Fibroblast of skin of back (primary cell): ENCODE measurements at regions not wholly inside any gene's neighbourhood (a gene's known extent, or its start where the extent isn't known, plus 50 kb on each side); places are given as distances from the start of the nearest gene placed in this dataset.
"Not testable (repeated sequence)": the region's sequence is repeated elsewhere in the genome, so short reads cannot be mapped to it uniquely, and the experiment has no call there.

Experiments used
- DNase-seq: peaks from one replicate; pipeline ENCODE4 v3.0.0-alpha.2; 2013

- DNase-seq, result peak; percentile 50
These were observed 323.3 kb upstream of the TMEM132C start for GRCh38 chr12:127943481-127944210.

GRCh38 chr12:127944211-127944899, 322.6 kb upstream of the TMEM132C start:
- DNase-seq, result no peak

- DNase-seq, result peak; percentile 83
These were observed 309.8 kb upstream of the TMEM132C start for GRCh38 chr12:127957001-127957660.

DNA sequence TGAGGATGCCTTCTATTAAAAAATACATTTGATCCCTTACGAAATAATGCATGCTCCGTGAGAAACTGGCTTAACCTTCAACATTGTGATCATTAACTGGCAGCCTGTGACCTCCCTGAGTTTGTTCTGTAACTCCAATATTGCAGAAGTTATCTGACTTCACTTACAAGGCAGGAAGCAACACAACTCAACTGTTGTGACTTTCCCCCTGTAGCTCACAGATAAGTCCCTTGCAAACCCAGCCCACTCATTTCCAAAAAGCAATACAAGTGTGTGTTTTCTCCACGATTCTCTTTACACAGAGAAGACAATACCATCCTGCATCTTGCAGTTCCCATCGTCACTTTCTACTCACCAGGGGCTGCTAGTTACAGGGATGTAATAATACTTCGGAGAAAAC, 304.7 kb upstream of the TMEM132C start:
- no peak for DNase-seq

- DNase-seq, result peak; percentile 63
These were observed 303.0 kb upstream of the TMEM132C start for GRCh38 chr12:127963933-127964332.

- peak; percentile 62 for DNase-seq
These were observed 302.3 kb upstream of the TMEM132C start for GRCh38 chr12:127964717-127965116.

- no peak for DNase-seq
These were observed 300.6 kb upstream of the TMEM132C start for GRCh38 chr12:127966331-127966730.

GRCh38 chr12:127970491-127970890, 296.5 kb upstream of the TMEM132C start:
- peak; percentile 35 for DNase-seq

DNA sequence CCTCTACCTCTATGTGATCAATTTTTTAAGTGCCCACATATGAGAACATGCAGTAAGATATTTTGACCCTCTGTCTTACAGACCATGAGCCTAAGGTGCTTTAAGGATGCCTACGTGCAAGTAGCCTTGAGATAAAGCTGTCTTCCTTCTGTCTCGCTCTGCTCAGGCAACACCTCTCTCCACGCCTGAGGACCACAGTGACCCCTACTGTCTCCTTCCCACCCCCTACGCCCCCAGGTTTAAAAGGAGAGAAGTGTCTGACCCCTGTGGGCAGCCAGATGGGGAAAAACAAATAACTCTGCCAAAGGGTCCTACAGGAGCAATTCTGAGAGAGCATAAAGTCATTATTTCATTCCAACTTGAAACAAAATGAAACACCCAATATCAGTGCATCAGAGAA, 286.4 kb upstream of the TMEM132C start:
- DNase-seq, result no peak

DNA sequence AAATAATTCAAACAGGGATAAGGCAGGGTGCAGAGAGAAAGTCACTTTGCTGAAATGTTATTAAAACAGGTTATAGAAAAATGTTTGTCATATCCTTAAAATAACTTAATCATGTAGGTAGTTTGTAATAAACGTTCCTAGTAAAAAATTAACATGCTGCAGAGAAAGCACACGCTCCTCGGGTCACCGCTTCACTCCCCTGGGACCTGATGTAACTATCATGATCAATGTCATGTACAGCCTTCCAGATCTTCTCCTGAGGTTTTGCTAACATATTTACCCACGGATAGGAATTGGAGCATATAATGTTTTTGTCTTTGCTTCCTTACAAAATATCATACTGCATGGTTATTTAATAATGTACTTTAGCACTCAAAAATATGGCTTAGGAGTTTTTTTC, 285.1 kb upstream of the TMEM132C start:
- DNase-seq, result no peak

DNA sequence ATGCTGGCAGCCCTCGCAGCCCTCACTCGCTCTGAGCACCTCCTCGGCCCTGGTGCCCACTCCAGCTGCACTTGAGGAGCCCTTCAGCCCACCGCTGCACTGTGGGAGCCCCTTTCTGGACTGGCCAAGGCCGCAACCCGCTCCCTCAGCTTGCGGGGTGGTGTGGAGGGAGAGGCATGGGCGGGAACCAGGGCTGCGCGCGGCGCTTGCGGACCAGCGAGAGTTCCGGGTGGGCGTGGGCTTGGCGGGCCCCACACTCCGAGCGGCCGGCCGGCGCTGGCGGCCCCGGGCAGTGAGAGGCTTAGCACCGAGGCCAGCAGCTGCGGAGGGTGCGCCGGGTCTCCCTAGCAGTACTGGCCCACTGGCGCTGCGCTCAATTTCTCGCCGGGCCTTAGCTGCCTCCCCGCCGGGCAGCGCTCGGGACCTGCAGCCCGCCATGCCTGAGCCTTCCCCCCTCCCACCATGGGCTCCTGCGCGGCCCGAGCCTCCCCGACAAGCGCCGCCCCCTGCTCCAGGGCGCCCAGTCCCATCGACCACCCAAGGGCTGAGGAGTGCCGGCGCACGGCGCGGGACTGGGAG, 283.7 kb upstream of the TMEM132C start:
- not testable (repeated sequence) for DNase-seq

- DNase-seq, result peak; percentile 89
These were observed 282.4 kb upstream of the TMEM132C start for GRCh38 chr12:127984386-127985055.

DNA sequence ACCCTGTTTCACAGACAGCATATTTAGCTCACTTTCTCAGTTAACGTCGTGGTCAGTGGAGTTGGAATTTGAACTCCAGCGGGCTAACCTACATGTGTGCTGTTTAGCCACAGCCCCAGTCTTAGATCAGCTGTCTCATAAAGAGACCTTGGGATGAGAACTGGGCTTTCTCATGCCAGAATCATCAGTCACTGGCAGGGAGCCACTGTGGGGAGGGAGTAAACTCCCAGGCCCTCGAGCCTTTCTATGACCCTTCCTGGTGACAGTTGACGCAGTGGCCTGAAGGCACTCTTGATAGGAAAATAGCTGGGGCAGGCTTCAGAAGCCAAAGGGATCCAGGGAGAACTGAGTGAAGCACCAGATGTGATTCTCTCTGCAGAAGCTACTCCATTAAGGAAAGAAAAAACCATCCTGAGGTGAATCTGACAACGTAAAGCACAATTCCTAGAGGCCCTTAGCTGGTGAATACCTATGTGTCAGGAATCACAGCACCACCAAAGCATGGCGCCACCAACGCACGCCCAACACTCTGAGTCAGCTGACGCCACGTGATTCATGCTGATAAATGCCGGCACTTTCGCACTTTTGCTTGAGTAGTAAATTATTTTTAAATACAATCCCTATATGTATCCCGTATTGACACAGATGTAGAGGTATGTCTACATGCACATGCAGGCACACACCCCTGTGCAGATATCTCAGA, 279.6 kb upstream of the TMEM132C start:
- peak; percentile 83 for DNase-seq

DNA sequence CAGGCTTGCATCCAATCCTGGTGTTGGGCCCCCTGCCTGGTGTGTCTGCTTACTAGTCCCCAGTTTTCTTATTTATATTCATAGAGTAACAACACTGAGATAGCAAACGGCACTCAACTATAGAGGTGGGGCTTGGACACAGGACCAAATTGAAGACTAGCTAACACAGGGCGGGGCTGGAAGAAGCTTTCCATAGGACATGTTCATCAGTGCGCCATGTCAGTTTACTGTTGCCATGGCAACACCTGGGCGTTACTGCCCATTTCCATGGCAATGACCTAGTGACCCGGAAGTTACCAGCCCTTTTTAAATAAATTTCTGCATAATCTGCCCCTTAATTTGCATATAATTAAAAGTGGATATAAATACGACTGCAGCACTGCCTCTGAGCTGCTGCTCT, 275.5 kb upstream of the TMEM132C start:
- DNase-seq, result no peak

GRCh38 chr12:127998988-127999387, 268.0 kb upstream of the TMEM132C start:
- peak; percentile 72 for DNase-seq

- no peak for DNase-seq
These were observed 262.5 kb upstream of the TMEM132C start for GRCh38 chr12:128004383-128004938.

DNA sequence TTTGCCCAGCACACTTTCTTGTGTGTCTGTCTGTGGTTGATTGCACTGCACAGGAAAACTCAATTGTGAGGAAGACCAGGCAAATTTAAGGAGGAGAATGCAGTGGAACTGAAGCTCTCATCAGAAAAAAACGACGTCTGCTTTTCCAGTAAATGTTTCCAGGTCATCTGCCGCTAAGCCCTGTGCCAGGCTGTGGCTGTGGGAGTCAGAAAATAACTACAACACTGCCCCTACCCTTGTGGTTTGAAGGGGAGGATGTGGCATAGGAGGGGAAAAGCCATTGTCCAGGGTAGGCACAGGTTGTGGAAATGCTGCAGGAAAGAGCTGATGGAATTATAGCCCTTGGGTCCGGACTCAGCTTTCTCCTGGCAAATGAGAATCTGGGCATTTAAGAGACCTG, 259.7 kb upstream of the TMEM132C start:
- DNase-seq, result no peak

GRCh38 chr12:128008341-128008740, 258.6 kb upstream of the TMEM132C start:
- peak; percentile 89 for DNase-seq

DNA sequence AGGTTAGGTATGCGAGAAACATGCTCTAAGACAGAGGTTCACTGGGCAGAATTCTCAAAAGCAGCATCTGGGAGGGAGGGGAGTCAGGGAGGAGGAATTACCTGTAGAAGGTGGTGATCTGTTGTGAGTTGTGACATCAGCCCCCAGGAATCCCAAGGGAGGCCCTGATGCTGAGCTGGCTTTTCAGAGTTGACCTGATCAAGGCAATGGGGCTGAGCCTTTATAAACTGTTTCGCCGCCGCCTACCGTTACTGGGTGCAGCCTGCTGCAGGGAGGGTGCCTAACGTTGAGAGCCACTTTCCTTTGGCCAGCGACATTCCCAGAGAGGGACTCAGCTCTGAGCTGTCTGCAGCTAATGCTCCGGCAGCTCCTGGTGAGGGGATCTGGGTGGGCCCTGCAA, 257.9 kb upstream of the TMEM132C start:
- DNase-seq, result no peak

- no peak for DNase-seq
These were observed 254.9 kb upstream of the TMEM132C start for GRCh38 chr12:128012110-128012509.

DNA sequence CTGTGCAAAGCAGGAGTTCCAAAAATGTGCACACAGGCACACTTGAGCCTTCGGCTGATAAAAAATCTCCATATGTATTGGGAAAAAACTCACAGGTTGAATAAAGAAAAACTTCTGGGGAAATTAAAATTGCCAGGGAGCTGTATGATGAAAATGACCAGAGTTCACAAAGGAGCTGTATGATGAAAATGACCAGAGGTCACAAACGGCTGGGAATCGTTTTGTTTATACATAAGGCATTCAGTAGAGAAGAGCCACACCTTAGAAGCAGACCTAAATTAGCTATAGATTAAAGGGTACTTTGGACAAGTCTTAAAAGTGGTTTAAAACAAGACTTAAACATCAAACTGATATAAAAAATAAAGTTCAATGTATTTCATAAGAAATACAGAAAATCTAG, 251.7 kb upstream of the TMEM132C start:
- no peak for DNase-seq

- DNase-seq, result peak; percentile 18
These were observed 248.9 kb upstream of the TMEM132C start for GRCh38 chr12:128018067-128018466.
